ENCODE measurements at regions not wholly inside any gene's neighbourhood (a gene's known extent, or its start where the extent isn't known, plus 50 kb on each side); places are given as distances from the start of the nearest gene placed in this dataset.

DNA sequence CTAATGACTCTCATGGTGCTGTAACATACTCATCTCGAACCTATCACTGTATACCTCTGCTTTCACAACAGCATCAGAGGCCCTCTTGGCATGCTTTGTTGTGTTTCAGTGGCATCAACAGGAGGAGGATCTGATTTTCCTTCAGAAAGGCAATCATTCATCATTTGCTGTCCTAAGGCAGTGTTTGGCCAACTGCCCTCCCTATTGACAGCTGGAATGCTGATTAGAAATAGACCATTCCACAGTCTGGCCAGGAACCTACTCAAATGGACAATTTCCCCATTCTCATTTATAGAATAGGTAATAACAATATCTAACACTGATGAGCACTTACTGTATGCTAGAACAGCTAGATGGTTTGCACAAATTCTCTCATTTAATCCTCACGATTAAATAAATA is 310.6 kb upstream of the PTBP2 start:
- Histone ChIP-seq H2AFZ (ENCODE audit: low read length) (no peak overlapping the region), H3K4me2 (ENCODE audit: low read depth, low read length, poor library complexity, severe bottlenecking) (no peak overlapping the region), H3K79me2 (ENCODE audit: insufficient read depth, low read length) (no peaks in the 10 kb centered on the region), H3F3A (ENCODE audit: low read depth) (no peaks in the 10 kb centered on the region), H3K27me3 (ENCODE audit: insufficient read depth, low read length, poor library complexity, severe bottlenecking) (no peaks in the 10 kb centered on the region), H4K20me1 (ENCODE audit: insufficient read depth, low read length, poor library complexity, severe bottlenecking) (no peaks in the 10 kb centered on the region), H3K36me3 (ENCODE audit: insufficient read depth, low read length) (no peaks in the 10 kb centered on the region), H3K9me3 (ENCODE audit: insufficient read depth, low read depth, low read length) (no peaks in the 10 kb centered on the region; the same call in 1 of the 2 replicates), H3K4me3 (ENCODE audit: low read length, poor library complexity, severe bottlenecking) (no peak overlapping the region), H3K9me2 (replicated peaks; ENCODE audit: low read depth, low read length) (no peaks in the 10 kb centered on the region; the same call in 1 of the 2 replicates), H3K9ac (ENCODE audit: low read depth, low read length, poor library complexity, severe bottlenecking) (no peak overlapping the region), H3K4me1 (ENCODE audit: insufficient read depth, low read length, poor library complexity, severe bottlenecking) (no peaks in the 10 kb centered on the region)
- TF ChIP-seq EZH2phosphoT487 (IDR thresholded peaks at IDR 0.05; ENCODE audit: borderline replicate concordance), result no peak
- TF ChIP-seq, protein P1, sequence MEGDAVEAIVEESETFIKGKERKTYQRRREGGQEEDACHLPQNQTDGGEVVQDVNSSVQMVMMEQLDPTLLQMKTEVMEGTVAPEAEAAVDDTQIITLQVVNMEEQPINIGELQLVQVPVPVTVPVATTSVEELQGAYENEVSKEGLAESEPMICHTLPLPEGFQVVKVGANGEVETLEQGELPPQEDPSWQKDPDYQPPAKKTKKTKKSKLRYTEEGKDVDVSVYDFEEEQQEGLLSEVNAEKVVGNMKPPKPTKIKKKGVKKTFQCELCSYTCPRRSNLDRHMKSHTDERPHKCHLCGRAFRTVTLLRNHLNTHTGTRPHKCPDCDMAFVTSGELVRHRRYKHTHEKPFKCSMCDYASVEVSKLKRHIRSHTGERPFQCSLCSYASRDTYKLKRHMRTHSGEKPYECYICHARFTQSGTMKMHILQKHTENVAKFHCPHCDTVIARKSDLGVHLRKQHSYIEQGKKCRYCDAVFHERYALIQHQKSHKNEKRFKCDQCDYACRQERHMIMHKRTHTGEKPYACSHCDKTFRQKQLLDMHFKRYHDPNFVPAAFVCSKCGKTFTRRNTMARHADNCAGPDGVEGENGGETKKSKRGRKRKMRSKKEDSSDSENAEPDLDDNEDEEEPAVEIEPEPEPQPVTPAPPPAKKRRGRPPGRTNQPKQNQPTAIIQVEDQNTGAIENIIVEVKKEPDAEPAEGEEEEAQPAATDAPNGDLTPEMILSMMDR (conservative IDR thresholded peaks at IDR 0.05; ENCODE audit: low read length), result no peak

DNA sequence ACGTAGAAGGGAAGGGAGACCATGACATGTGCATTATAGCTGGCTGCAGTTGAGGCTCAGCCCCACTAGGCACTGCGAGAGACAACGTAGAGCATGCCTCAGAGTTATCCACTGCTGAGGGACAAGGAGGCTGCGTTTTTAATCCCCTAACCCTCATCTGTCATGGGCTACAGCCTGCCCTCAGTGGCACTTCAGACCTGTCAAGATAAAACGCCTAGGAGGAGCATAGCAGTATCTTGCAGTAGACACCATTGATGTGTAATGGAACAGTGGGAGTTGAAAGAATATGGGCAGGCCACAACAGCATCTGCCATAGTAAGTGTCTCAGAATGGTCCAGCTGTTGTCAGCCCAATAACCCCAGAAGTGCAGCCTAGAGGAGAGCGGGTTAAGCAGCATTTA is 307.0 kb upstream of the PTBP2 start:
- no peak overlapping the region for H3K4me3 ChIP-seq (ENCODE audit: low read length, poor library complexity, severe bottlenecking)
- no peaks in the 10 kb centered on the region for H3K36me3 ChIP-seq (ENCODE audit: insufficient read depth, low read length)
- H3K79me2 ChIP-seq (ENCODE audit: insufficient read depth, low read length), result no peaks in the 10 kb centered on the region
- H3K4me2 ChIP-seq (ENCODE audit: low read depth, low read length, poor library complexity, severe bottlenecking), result no peak overlapping the region
- H3K4me1 ChIP-seq (ENCODE audit: insufficient read depth, low read length, poor library complexity, severe bottlenecking), result no peaks in the 10 kb centered on the region
- no peaks in the 10 kb centered on the region for H4K20me1 ChIP-seq (ENCODE audit: insufficient read depth, low read length, poor library complexity, severe bottlenecking)
- no peak for TF ChIP-seq EZH2phosphoT487 (IDR thresholded peaks at IDR 0.05; ENCODE audit: borderline replicate concordance)
- no peak overlapping the region for H3K9ac ChIP-seq (ENCODE audit: low read depth, low read length, poor library complexity, severe bottlenecking)
- no peaks in the 10 kb centered on the region for H3K27me3 ChIP-seq (ENCODE audit: insufficient read depth, low read length, poor library complexity, severe bottlenecking)
- no peaks in the 10 kb centered on the region for H3K9me2 ChIP-seq (replicated peaks; ENCODE audit: low read depth, low read length)
- H2AFZ ChIP-seq (ENCODE audit: low read length), result no peak overlapping the region
- H3F3A ChIP-seq (ENCODE audit: low read depth), result no peaks in the 10 kb centered on the region
- H3K9me3 ChIP-seq (ENCODE audit: insufficient read depth, low read depth, low read length), result no peaks in the 10 kb centered on the region; the same call in 1 of the 2 replicates

DNA sequence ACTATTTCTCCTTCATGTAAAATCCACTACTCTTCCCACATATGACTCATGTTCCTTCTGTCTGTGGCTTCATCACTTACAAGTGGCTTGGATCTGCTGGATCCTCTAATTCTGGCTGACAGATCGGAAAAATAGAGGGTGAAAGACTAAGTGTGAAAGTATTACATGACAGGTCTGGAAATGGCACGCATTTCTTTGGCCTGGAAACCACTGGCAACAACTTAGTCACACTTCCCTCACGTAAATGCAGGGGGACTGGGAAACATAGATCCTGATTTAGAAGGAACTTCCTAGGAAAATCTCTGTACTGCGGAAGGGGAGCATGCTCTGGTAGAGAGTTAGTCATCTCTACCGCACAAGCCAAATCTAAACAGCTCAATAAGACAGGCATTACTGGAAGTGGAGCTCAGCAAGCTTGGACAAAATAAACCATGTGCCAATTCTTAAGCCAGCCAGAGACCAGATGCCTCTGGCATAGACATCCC is 305.4 kb upstream of the PTBP2 start:
- no peak overlapping the region for H3K9ac ChIP-seq (ENCODE audit: low read depth, low read length, poor library complexity, severe bottlenecking)
- no peak overlapping the region for H3K4me2 ChIP-seq (ENCODE audit: low read depth, low read length, poor library complexity, severe bottlenecking)
- TF ChIP-seq, protein P1 (conservative IDR thresholded peaks at IDR 0.05; ENCODE audit: low read length), result no peak
- no peak for TF ChIP-seq EZH2phosphoT487 (IDR thresholded peaks at IDR 0.05; ENCODE audit: borderline replicate concordance)

More for the DNA sequence above, 305.4 kb upstream of the PTBP2 start:
- Histone ChIP-seq H3K36me3 (ENCODE audit: insufficient read depth, low read length) (no peaks in the 10 kb centered on the region), H3K27me3 (ENCODE audit: insufficient read depth, low read length, poor library complexity, severe bottlenecking) (no peaks in the 10 kb centered on the region), H3K79me2 (ENCODE audit: insufficient read depth, low read length) (no peaks in the 10 kb centered on the region), H2AFZ (ENCODE audit: low read length) (no peak overlapping the region), H4K20me1 (ENCODE audit: insufficient read depth, low read length, poor library complexity, severe bottlenecking) (no peaks in the 10 kb centered on the region), H3F3A (ENCODE audit: low read depth) (no peaks in the 10 kb centered on the region), H3K9me3 (ENCODE audit: insufficient read depth, low read depth, low read length) (no peaks in the 10 kb centered on the region; the same call in 1 of the 2 replicates), H3K4me1 (ENCODE audit: insufficient read depth, low read length, poor library complexity, severe bottlenecking) (no peaks in the 10 kb centered on the region), H3K4me3 (ENCODE audit: low read length, poor library complexity, severe bottlenecking) (no peak overlapping the region), H3K9me2 (replicated peaks; ENCODE audit: low read depth, low read length) (no peaks in the 10 kb centered on the region)
